NT2/D1 (cell line): ENCODE measurements at regions not wholly inside any gene's neighbourhood (a gene's known extent, or its start where the extent isn't known, plus 50 kb on each side); places are given as distances from the start of the nearest gene placed in this dataset.

Experiments
- DNase-seq: peaks from one replicate; pipeline ENCODE4 v3.0.0-alpha.2; 2011; ENCODE audit warnings: low read depth, low spot score
- H3K27me3 ChIP-seq: 2 replicates; pipeline ENCODE4 v1.6.0; 2011; ENCODE audit warnings: mild to moderate bottlenecking; ENCODE audit not compliant: insufficient read length, insufficient read depth
- H3K36me3 ChIP-seq: 2 replicates; pipeline ENCODE4 v1.6.1; 2011; ENCODE audit warnings: mild to moderate bottlenecking, low read length, mixed read lengths; ENCODE audit not compliant: insufficient read depth, insufficient read length
- H3K4me1 ChIP-seq: 2 replicates; pipeline ENCODE4 v1.5.1; 2011; ENCODE audit not compliant: insufficient read depth, insufficient read length
- H3K4me3 ChIP-seq: 2 replicates; pipeline ENCODE4 v1.5.1; 2011; ENCODE audit warnings: low read depth; ENCODE audit not compliant: insufficient read length
- H3K9ac ChIP-seq: 2 replicates; pipeline ENCODE4 v1.6.0; 2011; ENCODE audit warnings: low read depth; ENCODE audit not compliant: insufficient read length
- H3K9me3 ChIP-seq: 2 replicates; pipeline ENCODE4 v1.5.1; 2011; ENCODE audit warnings: mild to moderate bottlenecking, low read length; ENCODE audit not compliant: insufficient read depth
- SUZ12 ChIP-seq: IDR thresholded peaks from 2 replicates; pipeline ENCODE4 v1.6.1; 2011; ENCODE audit not compliant: insufficient read length, insufficient read depth; ENCODE audit errors: extremely low read depth
- YY1 ChIP-seq: IDR thresholded peaks from 2 replicates; pipeline ENCODE4 v1.6.1; 2011; ENCODE audit not compliant: insufficient read length, insufficient read depth
- ZNF274 ChIP-seq: IDR thresholded peaks from 2 replicates; pipeline ENCODE4 v1.6.1; 2011; ENCODE audit warnings: mild to moderate bottlenecking, low read depth, low read length

- Histone ChIP-seq H3K4me3 (no peak overlapping the region), H3K4me1 (no peaks in the 10 kb centered on the region), H3K36me3 (no peaks in the 10 kb centered on the region), H3K9ac (no peak overlapping the region), H3K27me3 (no peaks in the 10 kb centered on the region), H3K9me3 (no peaks in the 10 kb centered on the region)
- TF ChIP-seq ZNF274: no peak
- no peak for TF ChIP-seq SUZ12
- TF ChIP-seq YY1: no peak
- no peak for DNase-seq
These were observed 147.3 kb downstream of the B3GNT2 start for GRCh38 chr2:62343206-62343605.

GRCh38 chr2:62340994-62341484, 145.1 kb downstream of the B3GNT2 start:
- Histone ChIP-seq H3K9ac (no peak overlapping the region), H3K4me1 (no peaks in the 10 kb centered on the region), H3K9me3 (no peaks in the 10 kb centered on the region), H3K4me3 (no peak overlapping the region), H3K27me3 (no peaks in the 10 kb centered on the region), H3K36me3 (no peaks in the 10 kb centered on the region)
- no peak for DNase-seq
- no peak for TF ChIP-seq ZNF274
- no peak for TF ChIP-seq YY1
- no peak for TF ChIP-seq SUZ12

- H3K4me1 ChIP-seq: no peaks in the 10 kb centered on the region
- no peaks in the 10 kb centered on the region for H3K9me3 ChIP-seq
- H3K36me3 ChIP-seq: no peaks in the 10 kb centered on the region
- no peak for TF ChIP-seq YY1
- H3K4me3 ChIP-seq: no peak overlapping the region
- H3K27me3 ChIP-seq: no peaks in the 10 kb centered on the region
- DNase-seq: no peak
- H3K9ac ChIP-seq: no peak overlapping the region
These were observed 143.9 kb downstream of the B3GNT2 start for GRCh38 chr2:62339837-62340236.

GRCh38 chr2:62339413-62339812, 143.5 kb downstream of the B3GNT2 start:
- Histone ChIP-seq H3K36me3 (no peaks in the 10 kb centered on the region), H3K27me3 (no peaks in the 10 kb centered on the region), H3K9me3 (no peaks in the 10 kb centered on the region), H3K4me3 (no peak overlapping the region), H3K4me1 (no peaks in the 10 kb centered on the region), H3K9ac (no peak overlapping the region)
- no peak for DNase-seq
- TF ChIP-seq SUZ12 (no peak), ZNF274 (no peak), YY1 (no peak)

GRCh38 chr2:62338111-62338510, 142.2 kb downstream of the B3GNT2 start:
- Histone ChIP-seq H3K27me3 (no peaks in the 10 kb centered on the region), H3K36me3 (no peaks in the 10 kb centered on the region), H3K4me1 (no peaks in the 10 kb centered on the region), H3K9ac (no peak overlapping the region), H3K4me3 (no peak overlapping the region), H3K9me3 (no peaks in the 10 kb centered on the region)
- no peak for DNase-seq
- no peak for TF ChIP-seq ZNF274

- H3K4me3 ChIP-seq: no peak overlapping the region
- no peaks in the 10 kb centered on the region for H3K36me3 ChIP-seq
- DNase-seq: no peak
- H3K27me3 ChIP-seq: no peaks in the 10 kb centered on the region
- H3K4me1 ChIP-seq: no peaks in the 10 kb centered on the region
- H3K9ac ChIP-seq: no peak overlapping the region
- H3K9me3 ChIP-seq: no peaks in the 10 kb centered on the region
- no peak for TF ChIP-seq YY1
- TF ChIP-seq ZNF274: no peak
- TF ChIP-seq SUZ12: no peak
These were observed 141.5 kb downstream of the B3GNT2 start for GRCh38 chr2:62337403-62337802.

- TF ChIP-seq SUZ12 (no peak), YY1 (no peak), ZNF274 (no peak)
- no peaks in the 10 kb centered on the region for H3K27me3 ChIP-seq
- H3K9me3 ChIP-seq: no peaks in the 10 kb centered on the region; the same call in 1 of the 2 replicates
- H3K36me3 ChIP-seq: no peaks in the 10 kb centered on the region
- H3K9ac ChIP-seq: no peak overlapping the region
- DNase-seq: no peak
- H3K4me1 ChIP-seq: no peaks in the 10 kb centered on the region
- no peak overlapping the region for H3K4me3 ChIP-seq
These were observed 139.7 kb downstream of the B3GNT2 start for GRCh38 chr2:62335612-62336011.
